SK-N-SH treated with all-trans-retinoic acid at 6 μM for 48 hours (cell line): ENCODE measurements at regions not wholly inside any gene's neighbourhood (a gene's known extent, or its start where the extent isn't known, plus 50 kb on each side); places are given as distances from the start of the nearest gene placed in this dataset.

Experiments
- BACH2 ChIP-seq: fragments of 250-450 bp; sonication (Bioruptor Pico); IDR thresholded peaks from 2 replicates; pipeline ENCODE4 v1.9.0; 2021; ENCODE audit warnings: mild to moderate bottlenecking, borderline replicate concordance
- CSDC2 ChIP-seq: fragments of 250-450 bp; sonication (Bioruptor Pico); IDR thresholded peaks from 2 replicates; pipeline ENCODE4 v1.5.0; 2020; ENCODE audit warnings: mild to moderate bottlenecking, moderate library complexity
- PPARA ChIP-seq: fragments of 250-450 bp; sonication (Bioruptor Pico); IDR thresholded peaks from 2 replicates; pipeline ENCODE4 v1.5.0; 2020; ENCODE audit warnings: mild to moderate bottlenecking, borderline replicate concordance
- RARB ChIP-seq: fragments of 250-450 bp; sonication (Bioruptor Pico); IDR thresholded peaks from 2 replicates; pipeline ENCODE4 v1.8.0; 2021; ENCODE audit warnings: mild to moderate bottlenecking, moderate library complexity
- SNAI2 ChIP-seq: fragments of 250-450 bp; sonication (Bioruptor Pico); IDR thresholded peaks from 2 replicates; pipeline ENCODE4 v1.5.0; 2020; ENCODE audit warnings: mild to moderate bottlenecking, moderate library complexity
- TOX ChIP-seq: fragments of 250-450 bp; sonication (Bioruptor Pico); IDR thresholded peaks from 2 replicates; pipeline ENCODE4 v1.8.0; 2021; ENCODE audit warnings: mild to moderate bottlenecking, moderate library complexity, borderline replicate concordance
- ZFP3 ChIP-seq: fragments of 250-450 bp; sonication (Bioruptor Pico); IDR thresholded peaks from 2 replicates; pipeline ENCODE4 v1.5.0; 2020; ENCODE audit warnings: mild to moderate bottlenecking, moderate library complexity
- ZFP30 ChIP-seq: fragments of 450-650 bp; formaldehyde crosslinking; IDR thresholded peaks from 2 replicates; pipeline ENCODE4 v1.5.0; 2022; ENCODE audit warnings: mild to moderate bottlenecking, moderate library complexity
- ZNF565 ChIP-seq: fragments of 450-650 bp; formaldehyde crosslinking; conservative IDR thresholded peaks from 2 replicates; pipeline ENCODE4 v1.5.0; 2020; ENCODE audit warnings: low read depth, mild to moderate bottlenecking, moderate library complexity
- ZNF8 ChIP-seq: fragments of 450-650 bp; formaldehyde crosslinking; IDR thresholded peaks from 2 replicates; pipeline ENCODE4 v1.5.0; 2020; ENCODE audit warnings: mild to moderate bottlenecking, moderate library complexity
- TF ChIP-seq, protein P1 (sequence below): fragments of 250-450 bp; sonication (Bioruptor Pico); IDR thresholded peaks from 2 replicates; pipeline ENCODE4 v1.5.1; 2020; ENCODE audit warnings: low read depth, mild to moderate bottlenecking, moderate library complexity
- TF ChIP-seq, protein P2 (sequence below): fragments of 250-450 bp; sonication (Bioruptor Pico); IDR thresholded peaks from 2 replicates; pipeline ENCODE4 v1.8.0; 2020; ENCODE audit warnings: mild to moderate bottlenecking, moderate library complexity, borderline replicate concordance

DNA sequence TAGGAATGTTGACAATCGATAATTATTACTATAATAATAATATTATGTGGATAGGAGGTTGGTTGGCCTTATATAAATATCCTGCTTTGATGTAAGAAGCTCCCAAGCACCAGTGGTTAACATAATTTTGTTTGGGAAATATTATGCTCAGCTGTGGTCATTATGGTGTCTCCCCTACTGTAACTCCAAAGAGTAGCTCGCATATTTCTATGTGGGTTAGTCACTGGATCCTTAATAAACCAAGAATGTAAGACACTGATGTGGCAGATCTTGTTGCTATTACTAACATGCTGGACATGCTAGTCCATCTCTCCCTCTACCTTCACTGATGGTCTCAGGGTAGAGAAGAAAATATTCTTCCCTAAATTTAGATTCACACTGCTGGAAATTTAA is 79.2 kb upstream of the RALGPS2 start:
- TF ChIP-seq ZFP30, result no peak
- TF ChIP-seq, protein P1, sequence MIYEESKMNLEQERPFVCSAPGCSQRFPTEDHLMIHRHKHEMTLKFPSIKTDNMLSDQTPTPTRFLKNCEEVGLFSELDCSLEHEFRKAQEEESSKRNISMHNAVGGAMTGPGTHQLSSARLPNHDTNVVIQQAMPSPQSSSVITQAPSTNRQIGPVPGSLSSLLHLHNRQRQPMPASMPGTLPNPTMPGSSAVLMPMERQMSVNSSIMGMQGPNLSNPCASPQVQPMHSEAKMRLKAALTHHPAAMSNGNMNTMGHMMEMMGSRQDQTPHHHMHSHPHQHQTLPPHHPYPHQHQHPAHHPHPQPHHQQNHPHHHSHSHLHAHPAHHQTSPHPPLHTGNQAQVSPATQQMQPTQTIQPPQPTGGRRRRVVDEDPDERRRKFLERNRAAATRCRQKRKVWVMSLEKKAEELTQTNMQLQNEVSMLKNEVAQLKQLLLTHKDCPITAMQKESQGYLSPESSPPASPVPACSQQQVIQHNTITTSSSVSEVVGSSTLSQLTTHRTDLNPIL (CRISPR knock-in tag), result no peak
- no peak for TF ChIP-seq ZNF565 (CRISPR knock-in tag)
- no peak for TF ChIP-seq ZFP3
- TF ChIP-seq PPARA (CRISPR knock-in tag), result no peak
- TF ChIP-seq CSDC2 (CRISPR knock-in tag), result no peak
- TF ChIP-seq, protein P2, sequence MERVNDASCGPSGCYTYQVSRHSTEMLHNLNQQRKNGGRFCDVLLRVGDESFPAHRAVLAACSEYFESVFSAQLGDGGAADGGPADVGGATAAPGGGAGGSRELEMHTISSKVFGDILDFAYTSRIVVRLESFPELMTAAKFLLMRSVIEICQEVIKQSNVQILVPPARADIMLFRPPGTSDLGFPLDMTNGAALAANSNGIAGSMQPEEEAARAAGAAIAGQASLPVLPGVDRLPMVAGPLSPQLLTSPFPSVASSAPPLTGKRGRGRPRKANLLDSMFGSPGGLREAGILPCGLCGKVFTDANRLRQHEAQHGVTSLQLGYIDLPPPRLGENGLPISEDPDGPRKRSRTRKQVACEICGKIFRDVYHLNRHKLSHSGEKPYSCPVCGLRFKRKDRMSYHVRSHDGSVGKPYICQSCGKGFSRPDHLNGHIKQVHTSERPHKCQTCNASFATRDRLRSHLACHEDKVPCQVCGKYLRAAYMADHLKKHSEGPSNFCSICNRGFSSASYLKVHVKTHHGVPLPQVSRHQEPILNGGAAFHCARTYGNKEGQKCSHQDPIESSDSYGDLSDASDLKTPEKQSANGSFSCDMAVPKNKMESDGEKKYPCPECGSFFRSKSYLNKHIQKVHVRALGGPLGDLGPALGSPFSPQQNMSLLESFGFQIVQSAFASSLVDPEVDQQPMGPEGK (CRISPR knock-in tag), result no peak
- TF ChIP-seq TOX (CRISPR knock-in tag), result no peak
- TF ChIP-seq ZNF8 (CRISPR knock-in tag), result no peak
- no peak for TF ChIP-seq SNAI2 (CRISPR knock-in tag)
- no peak for TF ChIP-seq BACH2 (CRISPR knock-in tag)
- TF ChIP-seq RARB, result no peak
